ENCODE measurements at regions not wholly inside any gene's neighbourhood (a gene's known extent, or its start where the extent isn't known, plus 50 kb on each side); places are given as distances from the start of the nearest gene placed in this dataset.

- no peak for DNase-seq
These were observed 241.7 kb downstream of the PIK3R1 start for GRCh38 chr5:68457285-68457684.

- no peak for DNase-seq
These were observed 243.0 kb downstream of the PIK3R1 start for GRCh38 chr5:68458416-68459021.

- DNase-seq: peak; percentile 73
These were observed 243.7 kb downstream of the PIK3R1 start for GRCh38 chr5:68459093-68459809.

GRCh38 chr5:68459810-68460139 lies 244.2 kb downstream of the PIK3R1 start:
- DNase-seq: no peak

- peak; percentile 7 for DNase-seq
These were observed 244.7 kb downstream of the PIK3R1 start for GRCh38 chr5:68460147-68460798.

GRCh38 chr5:68463606-68464005 lies 248.1 kb downstream of the PIK3R1 start:
- DNase-seq: no peak

- no peak for DNase-seq
These were observed 248.9 kb downstream of the PIK3R1 start for GRCh38 chr5:68464424-68464823.

- no peak for DNase-seq
These were observed 249.6 kb downstream of the PIK3R1 start for GRCh38 chr5:68465133-68465532.

GRCh38 chr5:68465934-68466551 lies 250.5 kb downstream of the PIK3R1 start:
- DNase-seq: no peak

- no peak for DNase-seq
These were observed 251.7 kb downstream of the PIK3R1 start for GRCh38 chr5:68467208-68467607.

GRCh38 chr5:68467794-68468193 lies 252.2 kb downstream of the PIK3R1 start:
- DNase-seq: no peak

GRCh38 chr5:68468322-68468721 lies 252.8 kb downstream of the PIK3R1 start:
- no peak for DNase-seq

GRCh38 chr5:68475476-68475983 lies 260.0 kb downstream of the PIK3R1 start:
- DNase-seq: no peak

GRCh38 chr5:68476854-68477253 lies 261.3 kb downstream of the PIK3R1 start:
- no peak for DNase-seq

- no peak for DNase-seq
These were observed 262.9 kb downstream of the PIK3R1 start for GRCh38 chr5:68478301-68479095.

- no peak for DNase-seq
These were observed 264.0 kb downstream of the PIK3R1 start for GRCh38 chr5:68479524-68479923.

- DNase-seq: no peak
These were observed 264.9 kb downstream of the PIK3R1 start for GRCh38 chr5:68480335-68480940.

- DNase-seq: no peak
These were observed 266.6 kb downstream of the PIK3R1 start for GRCh38 chr5:68482199-68482598.

GRCh38 chr5:68484307-68485068 lies 268.9 kb downstream of the PIK3R1 start:
- no peak for DNase-seq

GRCh38 chr5:68489556-68489955 lies 274.0 kb downstream of the PIK3R1 start:
- no peak for DNase-seq

- no peak for DNase-seq
These were observed 274.9 kb downstream of the PIK3R1 start for GRCh38 chr5:68490406-68490805.

GRCh38 chr5:68494771-68495170 lies 279.2 kb downstream of the PIK3R1 start:
- DNase-seq: no peak

Data from NCI-H510A treated with DMSO at 0.1 percent for 48 hours (cell line).